GM21576 (cell line): ENCODE measurements at regions not wholly inside any gene's neighbourhood (a gene's known extent, or its start where the extent isn't known, plus 50 kb on each side); places are given as distances from the start of the nearest gene placed in this dataset.
"Not testable (repeated sequence)": the region's sequence is repeated elsewhere in the genome, so short reads cannot be mapped to it uniquely, and the experiment has no call there.

ENCODE experiments used
- ATAC-seq: cut with Tn5 transposase; IDR thresholded peaks from one replicate; pipeline ENCODE4 v1.9.1; 2021; ENCODE audit warnings: mild to moderate bottlenecking, moderate library complexity; ENCODE audit not compliant: unreplicated experiment

DNA sequence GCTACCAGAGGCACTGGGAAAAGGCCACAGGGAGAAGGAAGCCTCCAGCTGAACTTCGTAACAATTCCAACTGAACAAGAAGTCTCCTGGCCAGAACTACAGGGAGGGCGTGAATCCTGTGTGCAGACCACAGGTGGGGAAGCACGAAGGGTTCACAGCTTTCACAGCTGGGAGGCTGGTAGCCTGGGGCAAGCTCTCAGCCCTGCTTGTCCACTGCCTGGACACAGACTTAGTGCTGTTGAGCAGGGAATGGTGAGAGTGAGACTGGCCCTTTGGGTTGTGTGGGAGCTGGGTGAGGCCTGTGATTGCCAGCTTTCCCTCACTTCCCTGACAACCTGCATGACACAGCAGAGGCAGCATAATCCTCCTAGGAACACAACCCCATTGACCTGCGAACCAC lies 52.1 kb upstream of the TMEM45B start:
- not testable (repeated sequence) for ATAC-seq

DNA sequence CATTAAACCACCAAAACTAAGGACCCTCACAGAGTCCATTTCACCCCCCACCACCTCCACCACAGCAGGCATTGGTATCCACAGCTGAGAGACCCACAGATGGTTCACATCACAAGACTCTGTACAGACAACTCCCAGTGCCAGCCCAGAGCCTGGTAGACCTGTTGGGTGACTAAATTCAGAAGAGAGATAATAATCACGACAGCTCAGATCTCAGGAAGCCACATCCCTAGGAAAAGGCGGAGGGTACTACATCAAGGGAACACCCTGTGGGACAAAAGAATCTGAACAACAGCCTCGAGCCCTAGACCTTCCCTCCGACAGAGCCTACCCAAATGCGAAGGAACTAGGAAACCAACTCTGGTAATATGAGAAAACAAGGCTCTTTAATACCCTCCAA lies 51.4 kb upstream of the TMEM45B start:
- ATAC-seq = not testable (repeated sequence)
